Astrocyte (in vitro differentiated cells and primary cell): ENCODE measurements at regions not wholly inside any gene's neighbourhood (a gene's known extent, or its start where the extent isn't known, plus 50 kb on each side); places are given as distances from the start of the nearest gene placed in this dataset.
"Not testable (repeated sequence)": the region's sequence is repeated elsewhere in the genome, so short reads cannot be mapped to it uniquely, and the experiment has no call there.

Experiments used
- DNase-seq: peaks from one replicate; pipeline ENCODE4 v3.0.0-alpha.2; 2010; ENCODE audit warnings: low read depth
- FAIRE-seq: peaks from 2 replicates; lab custom pipeline; 2011; peaks lifted over from hg19 to GRCh38; lab: Jason Lieb, UNC
- H2AFZ ChIP-seq: 2 replicates; pipeline ENCODE4 v1.6.0; 2012; ENCODE audit warnings: low read depth, low read length, inconsistent platforms
- H3K27ac ChIP-seq: 2 replicates; pipeline ENCODE4 v1.5.1; 2011; ENCODE audit warnings: low read depth, low read length, inconsistent platforms
- H3K27me3 ChIP-seq: 2 replicates; pipeline ENCODE4 v1.6.0; 2011; ENCODE audit warnings: low read length, inconsistent platforms; ENCODE audit not compliant: insufficient read depth
- H3K36me3 ChIP-seq: 2 replicates; pipeline ENCODE4 v1.5.1; 2011; ENCODE audit warnings: low read length, inconsistent platforms; ENCODE audit not compliant: insufficient read depth
- H3K4me1 ChIP-seq: 2 replicates; pipeline ENCODE4 v1.5.1; 2011; ENCODE audit warnings: low read length, inconsistent platforms; ENCODE audit not compliant: insufficient read depth
- H3K4me2 ChIP-seq: 2 replicates; pipeline ENCODE4 v1.6.0; 2012; ENCODE audit warnings: low read length, inconsistent platforms
- H3K4me3 ChIP-seq: 2 replicates; pipeline ENCODE4 v1.5.1; 2011; ENCODE audit warnings: low read depth, mild to moderate bottlenecking, low read length, inconsistent platforms; ENCODE audit not compliant: insufficient read depth
- H3K79me2 ChIP-seq: 2 replicates; pipeline ENCODE4 v1.6.0; 2012; ENCODE audit warnings: mild to moderate bottlenecking, low read length, inconsistent platforms; ENCODE audit not compliant: insufficient read depth
- H3K9ac ChIP-seq: 2 replicates; pipeline ENCODE4 v1.6.0; 2012; ENCODE audit warnings: mild to moderate bottlenecking, low read length, inconsistent platforms
- H3K9me3 ChIP-seq: 2 replicates; pipeline ENCODE4 v1.5.1; 2012; ENCODE audit warnings: low read depth, mild to moderate bottlenecking, low read length, inconsistent platforms; ENCODE audit not compliant: insufficient read depth
- H4K20me1 ChIP-seq: 2 replicates; pipeline ENCODE4 v1.6.0; 2012; ENCODE audit warnings: low read length, inconsistent platforms; ENCODE audit not compliant: insufficient read depth
- H3K27ac Mint-ChIP-seq: one replicate; pipeline ENCODE4 v1.8.0; 2021; ENCODE audit warnings: mild to moderate bottlenecking, mixed read lengths; ENCODE audit not compliant: unreplicated experiment
- H3K27me3 Mint-ChIP-seq: one replicate; pipeline ENCODE4 v1.8.0; 2021; ENCODE audit warnings: low read depth, mixed read lengths; ENCODE audit not compliant: unreplicated experiment
- H3K36me3 Mint-ChIP-seq: one replicate; pipeline ENCODE4 v1.8.0; 2021; ENCODE audit warnings: low read depth, mixed read lengths; ENCODE audit not compliant: unreplicated experiment
- H3K4me1 Mint-ChIP-seq: one replicate; pipeline ENCODE4 v1.8.0; 2021; ENCODE audit warnings: low read depth, mixed read lengths; ENCODE audit not compliant: unreplicated experiment
- H3K4me3 Mint-ChIP-seq: one replicate; pipeline ENCODE4 v1.8.0; 2021; ENCODE audit warnings: mild to moderate bottlenecking, moderate library complexity, mixed read lengths; ENCODE audit not compliant: unreplicated experiment
- H3K9me3 Mint-ChIP-seq: one replicate; pipeline ENCODE4 v1.8.0; 2021; ENCODE audit warnings: mild to moderate bottlenecking, mixed read lengths; ENCODE audit not compliant: unreplicated experiment
- EZH2 ChIP-seq: IDR thresholded peaks from 2 replicates; pipeline ENCODE4 v1.6.1; 2012; ENCODE audit warnings: mild to moderate bottlenecking, low read length, inconsistent platforms; ENCODE audit not compliant: insufficient read depth
- TF ChIP-seq, protein P1 (sequence below): IDR thresholded peaks from 2 replicates; pipeline ENCODE4 v1.5.1; 2011; ENCODE audit warnings: low read depth, mild to moderate bottlenecking, inconsistent platforms, low read length, moderate library complexity; ENCODE audit not compliant: insufficient read depth

- H3K9ac ChIP-seq, H4K20me1 ChIP-seq, H3K79me2 ChIP-seq, H3K4me3 ChIP-seq, H3K27ac ChIP-seq, H2AFZ ChIP-seq, H3K27ac Mint-ChIP-seq, H3K9me3 ChIP-seq, H3K27me3 ChIP-seq, H3K9me3 Mint-ChIP-seq, H3K36me3 Mint-ChIP-seq, H3K27me3 Mint-ChIP-seq, H3K4me3 Mint-ChIP-seq, H3K4me1 ChIP-seq, H3K4me2 ChIP-seq, FAIRE-seq, H3K36me3 ChIP-seq: not testable (repeated sequence)
- peaks cover 22% of the 10 kb centered on the region for H3K4me1 Mint-ChIP-seq
- peak; percentile 34 for DNase-seq
Measured at GRCh38 chr10:61818251-61818650, 83.2 kb upstream of the ARID5B start.

GRCh38 chr10:61819208-61819607, 82.3 kb upstream of the ARID5B start:
- H3K27ac Mint-ChIP-seq: peak overlapping the region; percentile 2
- H4K20me1 ChIP-seq: no peaks in the 10 kb centered on the region
- DNase-seq: no peak
- H3K4me1 ChIP-seq: peaks cover 6% of the 10 kb centered on the region
- TF ChIP-seq, protein P1, sequence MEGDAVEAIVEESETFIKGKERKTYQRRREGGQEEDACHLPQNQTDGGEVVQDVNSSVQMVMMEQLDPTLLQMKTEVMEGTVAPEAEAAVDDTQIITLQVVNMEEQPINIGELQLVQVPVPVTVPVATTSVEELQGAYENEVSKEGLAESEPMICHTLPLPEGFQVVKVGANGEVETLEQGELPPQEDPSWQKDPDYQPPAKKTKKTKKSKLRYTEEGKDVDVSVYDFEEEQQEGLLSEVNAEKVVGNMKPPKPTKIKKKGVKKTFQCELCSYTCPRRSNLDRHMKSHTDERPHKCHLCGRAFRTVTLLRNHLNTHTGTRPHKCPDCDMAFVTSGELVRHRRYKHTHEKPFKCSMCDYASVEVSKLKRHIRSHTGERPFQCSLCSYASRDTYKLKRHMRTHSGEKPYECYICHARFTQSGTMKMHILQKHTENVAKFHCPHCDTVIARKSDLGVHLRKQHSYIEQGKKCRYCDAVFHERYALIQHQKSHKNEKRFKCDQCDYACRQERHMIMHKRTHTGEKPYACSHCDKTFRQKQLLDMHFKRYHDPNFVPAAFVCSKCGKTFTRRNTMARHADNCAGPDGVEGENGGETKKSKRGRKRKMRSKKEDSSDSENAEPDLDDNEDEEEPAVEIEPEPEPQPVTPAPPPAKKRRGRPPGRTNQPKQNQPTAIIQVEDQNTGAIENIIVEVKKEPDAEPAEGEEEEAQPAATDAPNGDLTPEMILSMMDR: no peak
- no peak for TF ChIP-seq EZH2
- H3K4me1 Mint-ChIP-seq: peaks cover 22% of the 10 kb centered on the region
- H3K4me3 ChIP-seq: no peak overlapping the region
- no peaks in the 10 kb centered on the region for H3K79me2 ChIP-seq
- no peak overlapping the region for H3K9ac ChIP-seq
- no peak for FAIRE-seq
- H3K4me2 ChIP-seq: no peak overlapping the region
- H3K9me3 ChIP-seq: no peaks in the 10 kb centered on the region
- no peak overlapping the region for H2AFZ ChIP-seq
- H3K27ac ChIP-seq: no peak overlapping the region
- no peaks in the 10 kb centered on the region for H3K36me3 Mint-ChIP-seq
- no peaks in the 10 kb centered on the region for H3K27me3 Mint-ChIP-seq
- H3K9me3 Mint-ChIP-seq: no peaks in the 10 kb centered on the region
- H3K4me3 Mint-ChIP-seq: no peak overlapping the region
- no peaks in the 10 kb centered on the region for H3K36me3 ChIP-seq
- H3K27me3 ChIP-seq: no peaks in the 10 kb centered on the region

DNA sequence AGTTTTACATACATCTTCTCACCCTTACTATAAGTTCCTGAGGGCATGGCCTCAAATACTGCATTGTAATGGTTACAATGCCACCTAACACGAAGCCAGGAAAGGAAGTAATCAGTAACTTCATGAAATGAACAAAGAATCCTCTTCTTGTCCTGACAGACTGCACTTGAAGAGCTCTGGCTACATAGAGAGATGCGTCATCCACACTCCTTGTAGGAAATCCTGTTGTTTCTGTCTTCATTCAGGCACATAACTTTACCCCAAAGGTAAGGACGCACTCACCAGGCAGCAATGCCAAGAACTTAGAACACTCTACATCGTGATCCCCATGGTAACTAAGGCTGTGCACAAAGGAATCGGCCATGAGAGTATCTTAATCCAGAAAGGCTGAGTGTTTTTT, 80.3 kb upstream of the ARID5B start:
- H3K27me3 Mint-ChIP-seq: no peaks in the 10 kb centered on the region
- no peaks in the 10 kb centered on the region for H3K36me3 Mint-ChIP-seq
- no peaks in the 10 kb centered on the region for H3K9me3 ChIP-seq
- no peak for TF ChIP-seq EZH2
- TF ChIP-seq, protein P1: no peak
- H2AFZ ChIP-seq: no peak overlapping the region
- peak overlapping the region; percentile 54 for H3K27ac Mint-ChIP-seq
- peak; percentile 80 for DNase-seq
- no peaks in the 10 kb centered on the region for H3K27me3 ChIP-seq
- H3K4me2 ChIP-seq: no peak overlapping the region
- H4K20me1 ChIP-seq: no peaks in the 10 kb centered on the region
- peak; percentile 17 for FAIRE-seq
- H3K9me3 Mint-ChIP-seq: no peaks in the 10 kb centered on the region
- no peak overlapping the region for H3K9ac ChIP-seq
- H3K4me1 Mint-ChIP-seq: peaks cover 28% of the 10 kb centered on the region
- H3K4me3 Mint-ChIP-seq: no peak overlapping the region
- peaks cover 6% of the 10 kb centered on the region for H3K4me1 ChIP-seq
- no peak overlapping the region for H3K4me3 ChIP-seq
- H3K79me2 ChIP-seq: no peaks in the 10 kb centered on the region
- peak overlapping the region; percentile 1 for H3K27ac ChIP-seq
- H3K36me3 ChIP-seq: no peaks in the 10 kb centered on the region
